22Rv1 (cell line): ENCODE measurements at regions not wholly inside any gene's neighbourhood (a gene's known extent, or its start where the extent isn't known, plus 50 kb on each side); places are given as distances from the start of the nearest gene placed in this dataset.

Source experiments
- CTCF ChIP-seq: fragments of 450-650 bp; IDR thresholded peaks from 2 replicates; pipeline ENCODE4 v1.5.1; 2017; ENCODE audit warnings: mild to moderate bottlenecking
- ZFX ChIP-seq: fragments of 450-650 bp; IDR thresholded peaks from 2 replicates; pipeline ENCODE4 v1.6.1; 2017; ENCODE audit warnings: antibody characterized with exemption, borderline replicate concordance

GRCh38 chr11:96949464-96949863 is 559.7 kb downstream of the JRKL start:
- TF ChIP-seq CTCF (no peak), ZFX (no peak)
